ENCODE measurements at regions not wholly inside any gene's neighbourhood (a gene's known extent, or its start where the extent isn't known, plus 50 kb on each side); places are given as distances from the start of the nearest gene placed in this dataset.

DNA sequence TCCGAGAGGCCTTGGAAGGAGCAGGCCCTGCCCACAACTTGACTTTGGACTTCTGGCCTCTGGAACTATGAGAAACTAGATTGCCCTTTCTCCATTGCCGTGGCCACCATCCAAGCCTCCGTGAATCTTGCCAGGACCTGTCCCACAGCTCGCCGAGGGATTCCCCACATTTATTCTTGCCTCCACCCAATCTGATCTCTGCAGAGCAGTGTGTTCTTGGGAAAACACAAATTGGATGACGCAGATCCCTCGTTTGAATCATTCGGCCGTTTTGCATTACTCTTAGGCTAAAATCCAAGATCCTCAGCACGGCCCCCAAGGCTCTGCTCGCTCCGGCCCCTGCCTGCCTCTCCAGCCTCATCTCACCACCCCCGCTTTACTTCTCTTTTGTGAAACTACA lies 364.2 kb downstream of the ZNF516 start:
- no peak overlapping the region for H3K27ac ChIP-seq (ENCODE audit: low read depth in 2 of 2, low read length in 2 of 2)
- no peaks in the 10 kb centered on the region for H3K27me3 ChIP-seq (ENCODE audit: control insufficient read depth, insufficient read depth, low read length)
- H3K4me3 ChIP-seq (ENCODE audit: low read length in 3 of 3) = peak overlapping the region in 1 of 3 donors; percentile 21
- H3K9me3 ChIP-seq (ENCODE audit: control insufficient read depth in 2 of 3, insufficient read depth in 1 of 3, low read length in 3 of 3) = peaks cover 0 to 7% (median 0%) of the 10 kb centered on the region in 3 donors
- intact Hi-C loops (cut with DNase I) = no loop called here
- TF ChIP-seq, protein P1, sequence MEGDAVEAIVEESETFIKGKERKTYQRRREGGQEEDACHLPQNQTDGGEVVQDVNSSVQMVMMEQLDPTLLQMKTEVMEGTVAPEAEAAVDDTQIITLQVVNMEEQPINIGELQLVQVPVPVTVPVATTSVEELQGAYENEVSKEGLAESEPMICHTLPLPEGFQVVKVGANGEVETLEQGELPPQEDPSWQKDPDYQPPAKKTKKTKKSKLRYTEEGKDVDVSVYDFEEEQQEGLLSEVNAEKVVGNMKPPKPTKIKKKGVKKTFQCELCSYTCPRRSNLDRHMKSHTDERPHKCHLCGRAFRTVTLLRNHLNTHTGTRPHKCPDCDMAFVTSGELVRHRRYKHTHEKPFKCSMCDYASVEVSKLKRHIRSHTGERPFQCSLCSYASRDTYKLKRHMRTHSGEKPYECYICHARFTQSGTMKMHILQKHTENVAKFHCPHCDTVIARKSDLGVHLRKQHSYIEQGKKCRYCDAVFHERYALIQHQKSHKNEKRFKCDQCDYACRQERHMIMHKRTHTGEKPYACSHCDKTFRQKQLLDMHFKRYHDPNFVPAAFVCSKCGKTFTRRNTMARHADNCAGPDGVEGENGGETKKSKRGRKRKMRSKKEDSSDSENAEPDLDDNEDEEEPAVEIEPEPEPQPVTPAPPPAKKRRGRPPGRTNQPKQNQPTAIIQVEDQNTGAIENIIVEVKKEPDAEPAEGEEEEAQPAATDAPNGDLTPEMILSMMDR (IDR thresholded peaks at IDR 0.05; ENCODE audit: borderline replicate concordance, extremely low read depth, insufficient read depth) = no peak
- FAIRE-seq (no peak), DNase-seq (no peak)
- no peaks in the 10 kb centered on the region for H3K36me3 ChIP-seq (ENCODE audit: control insufficient read depth in 2 of 3, insufficient read depth in 3 of 3, low read length in 3 of 3)
- no peaks in the 10 kb centered on the region for H3K4me1 ChIP-seq (ENCODE audit: control insufficient read depth in 2 of 3, insufficient read depth in 2 of 3, low read depth in 1 of 3, low read length in 3 of 3)
- no peak overlapping the region for H3K9ac ChIP-seq (ENCODE audit: low read length in 3 of 3)

DNA sequence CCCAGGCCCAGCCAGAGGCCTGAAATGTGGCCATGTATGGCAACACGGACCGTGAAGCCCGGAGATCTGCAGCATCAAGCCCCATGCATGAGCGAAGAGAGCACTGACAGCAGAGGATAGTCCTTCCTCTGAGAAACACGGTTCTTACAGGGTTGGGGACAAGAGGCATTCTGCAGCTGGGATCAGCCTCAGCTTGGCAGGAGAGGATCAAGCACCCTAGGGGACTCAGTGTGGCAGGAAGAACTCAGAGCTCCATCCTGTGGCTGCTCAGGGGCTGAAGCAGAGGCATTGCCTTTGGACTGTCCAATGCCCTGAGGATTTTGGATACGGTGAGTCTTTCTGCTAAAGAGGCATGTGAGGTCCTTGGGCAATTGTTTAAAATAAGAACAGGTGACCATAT lies 368.7 kb downstream of the ZNF516 start:
- Histone ChIP-seq H3K4me1 (ENCODE audit: control insufficient read depth in 2 of 3, insufficient read depth in 2 of 3, low read depth in 1 of 3, low read length in 3 of 3) (no peaks in the 10 kb centered on the region), H3K4me3 (ENCODE audit: low read length in 3 of 3) (no peak overlapping the region), H3K9ac (ENCODE audit: low read length in 3 of 3) (no peak overlapping the region), H3K36me3 (ENCODE audit: control insufficient read depth in 2 of 3, insufficient read depth in 3 of 3, low read length in 3 of 3) (no peaks in the 10 kb centered on the region), H3K27me3 (ENCODE audit: control insufficient read depth, insufficient read depth, low read length) (no peaks in the 10 kb centered on the region), H3K27ac (ENCODE audit: low read depth in 2 of 2, low read length in 2 of 2) (no peak overlapping the region), H3K9me3 (ENCODE audit: control insufficient read depth in 2 of 3, insufficient read depth in 1 of 3, low read length in 3 of 3) (no peaks in the 10 kb centered on the region)
- TF ChIP-seq, protein P1 (IDR thresholded peaks at IDR 0.05; ENCODE audit: borderline replicate concordance, extremely low read depth, insufficient read depth) = no peak
- FAIRE-seq (no peak), DNase-seq (peak in 1 of 5 donors; percentile 31)
- intact Hi-C loops (cut with DNase I) = no loop called here

DNA sequence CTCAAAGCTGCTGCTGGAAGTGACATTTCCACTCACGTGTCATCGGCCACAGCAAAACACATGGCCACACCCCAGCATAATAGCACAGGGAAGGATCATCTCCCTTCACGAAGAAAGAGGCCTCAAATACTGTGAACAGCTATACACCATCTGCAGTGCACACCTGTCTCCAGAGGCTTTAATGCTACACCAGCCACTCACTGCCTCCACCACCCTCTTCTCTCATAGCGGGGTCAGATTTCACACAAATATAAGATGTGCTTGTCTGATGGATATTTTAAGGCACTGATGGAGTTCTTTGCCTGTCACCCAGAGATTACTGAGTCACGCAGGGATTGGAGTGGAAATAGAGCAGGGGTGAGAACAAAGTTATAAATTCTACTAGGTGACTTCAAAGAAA lies 374.0 kb downstream of the ZNF516 start:
- no peaks in the 10 kb centered on the region for H3K27me3 ChIP-seq (ENCODE audit: control insufficient read depth, insufficient read depth, low read length)
- TF ChIP-seq, protein P1 (IDR thresholded peaks at IDR 0.05; ENCODE audit: borderline replicate concordance, extremely low read depth, insufficient read depth) = no peak

DNA sequence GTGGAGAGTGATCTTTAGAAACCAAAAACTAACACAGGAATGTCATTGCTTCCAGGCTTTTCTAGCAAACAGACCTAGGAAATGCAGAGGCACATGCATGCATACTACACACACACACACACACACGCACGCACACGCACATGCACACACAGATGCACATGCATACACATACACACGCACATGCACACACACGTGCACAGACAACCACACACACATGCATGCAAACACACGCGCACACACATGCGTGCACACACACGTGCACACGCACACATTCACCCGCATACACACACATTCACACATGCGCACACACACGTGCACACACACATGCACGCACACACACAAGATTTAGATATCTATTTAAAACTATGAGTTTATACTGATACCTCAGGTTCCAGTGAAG lies 379.5 kb downstream of the ZNF516 start:
- no peaks in the 10 kb centered on the region for H3K27me3 ChIP-seq (ENCODE audit: control insufficient read depth, insufficient read depth, low read length)
- no peak overlapping the region for H3K9ac ChIP-seq (ENCODE audit: low read length in 3 of 3)
- TF ChIP-seq, protein P1 (IDR thresholded peaks at IDR 0.05; ENCODE audit: borderline replicate concordance, extremely low read depth, insufficient read depth) = no peak
- H3K4me3 ChIP-seq (ENCODE audit: low read length in 3 of 3) = no peak overlapping the region
- H3K36me3 ChIP-seq (ENCODE audit: control insufficient read depth in 2 of 3, insufficient read depth in 3 of 3, low read length in 3 of 3) = no peaks in the 10 kb centered on the region
- no peak overlapping the region for H3K27ac ChIP-seq (ENCODE audit: low read depth in 2 of 2, low read length in 2 of 2)
- no peaks in the 10 kb centered on the region for H3K4me1 ChIP-seq (ENCODE audit: control insufficient read depth in 2 of 3, insufficient read depth in 2 of 3, low read depth in 1 of 3, low read length in 3 of 3)
- no peaks in the 10 kb centered on the region for H3K9me3 ChIP-seq (ENCODE audit: control insufficient read depth in 2 of 3, insufficient read depth in 1 of 3, low read length in 3 of 3)
- intact Hi-C loops (cut with DNase I) = no loop called here
- DNase-seq (no peak), FAIRE-seq (no peak)

More for the DNA sequence above, 374.0 kb downstream of the ZNF516 start:
- no peak overlapping the region for H3K4me3 ChIP-seq (ENCODE audit: low read length in 3 of 3)
- FAIRE-seq (no peak), DNase-seq (no peak)
- H3K36me3 ChIP-seq (ENCODE audit: control insufficient read depth in 2 of 3, insufficient read depth in 3 of 3, low read length in 3 of 3) = no peaks in the 10 kb centered on the region
- no peaks in the 10 kb centered on the region for H3K9me3 ChIP-seq (ENCODE audit: control insufficient read depth in 2 of 3, insufficient read depth in 1 of 3, low read length in 3 of 3)
- H3K27ac ChIP-seq (ENCODE audit: low read depth in 2 of 2, low read length in 2 of 2) = no peak overlapping the region
- no peak overlapping the region for H3K9ac ChIP-seq (ENCODE audit: low read length in 3 of 3)
- H3K4me1 ChIP-seq (ENCODE audit: control insufficient read depth in 2 of 3, insufficient read depth in 2 of 3, low read depth in 1 of 3, low read length in 3 of 3) = no peaks in the 10 kb centered on the region
- intact Hi-C loops (cut with DNase I) = no loop called here

All from kidney (tissue), 13 donors.